ENCODE measurements at regions not wholly inside any gene's neighbourhood (a gene's known extent, or its start where the extent isn't known, plus 50 kb on each side); places are given as distances from the start of the nearest gene placed in this dataset.
"Not testable (repeated sequence)": the region's sequence is repeated elsewhere in the genome, so short reads cannot be mapped to it uniquely, and the experiment has no call there.

GRCh38 chr2:129827311-129828090, 152.0 kb upstream of the RAB6C start:
- no peak for DNase-seq

GRCh38 chr2:129828792-129829191, 150.7 kb upstream of the RAB6C start:
- DNase-seq, result no peak

GRCh38 chr2:129829588-129829987, 149.9 kb upstream of the RAB6C start:
- no peak for DNase-seq

- DNase-seq, result no peak
Measured at GRCh38 chr2:129831018-129831417, 148.4 kb upstream of the RAB6C start.

GRCh38 chr2:129833465-129833864, 146.0 kb upstream of the RAB6C start:
- not testable (repeated sequence) for DNase-seq

GRCh38 chr2:129847043-129847442, 132.4 kb upstream of the RAB6C start:
- DNase-seq, result no peak

GRCh38 chr2:129849559-129850160, 129.8 kb upstream of the RAB6C start:
- DNase-seq, result peak; percentile 73

- DNase-seq, result no peak
Measured at GRCh38 chr2:129857200-129857599, 122.3 kb upstream of the RAB6C start.

- no peak for DNase-seq
Measured at GRCh38 chr2:129859175-129859574, 120.3 kb upstream of the RAB6C start.

- no peak for DNase-seq
Measured at GRCh38 chr2:129860088-129860487, 119.4 kb upstream of the RAB6C start.

GRCh38 chr2:129861666-129862288, 117.7 kb upstream of the RAB6C start:
- DNase-seq, result no peak

GRCh38 chr2:129862668-129863067, 116.8 kb upstream of the RAB6C start:
- DNase-seq, result no peak

- no peak for DNase-seq
Measured at GRCh38 chr2:129863350-129863749, 116.1 kb upstream of the RAB6C start.

GRCh38 chr2:129864719-129865118, 114.7 kb upstream of the RAB6C start:
- no peak for DNase-seq

- no peak for DNase-seq
Measured at GRCh38 chr2:129865976-129866375, 113.5 kb upstream of the RAB6C start.

- DNase-seq, result no peak
Measured at GRCh38 chr2:129866391-129866790, 113.1 kb upstream of the RAB6C start.

GRCh38 chr2:129868151-129868550, 111.3 kb upstream of the RAB6C start:
- DNase-seq, result no peak

- no peak for DNase-seq
Measured at GRCh38 chr2:129870685-129871241, 108.7 kb upstream of the RAB6C start.

- DNase-seq, result no peak
Measured at GRCh38 chr2:129872446-129872845, 107.0 kb upstream of the RAB6C start.

- DNase-seq, result no peak
Measured at GRCh38 chr2:129876541-129876940, 102.9 kb upstream of the RAB6C start.

GRCh38 chr2:129877289-129877741, 102.2 kb upstream of the RAB6C start:
- DNase-seq, result no peak

- DNase-seq, result no peak
Measured at GRCh38 chr2:129877795-129878775, 101.4 kb upstream of the RAB6C start.
